PC-9 (cell line): ENCODE measurements at regions not wholly inside any gene's neighbourhood (a gene's known extent, or its start where the extent isn't known, plus 50 kb on each side); places are given as distances from the start of the nearest gene placed in this dataset.

Experiments used
- EZH2 ChIP-seq: fragments of 200-600 bp; sonication (generic); IDR thresholded peaks from 2 replicates; pipeline ENCODE4 v1.8.0; 2017; ENCODE audit warnings: antibody characterized with exemption, low read depth
- TF ChIP-seq, protein P1 (sequence below): fragments of 200-600 bp; sonication (generic); conservative IDR thresholded peaks from 2 replicates; pipeline ENCODE4 v1.6.1; 2017; ENCODE audit warnings: mixed run types, antibody characterized with exemption, mild to moderate bottlenecking, moderate library complexity

DNA sequence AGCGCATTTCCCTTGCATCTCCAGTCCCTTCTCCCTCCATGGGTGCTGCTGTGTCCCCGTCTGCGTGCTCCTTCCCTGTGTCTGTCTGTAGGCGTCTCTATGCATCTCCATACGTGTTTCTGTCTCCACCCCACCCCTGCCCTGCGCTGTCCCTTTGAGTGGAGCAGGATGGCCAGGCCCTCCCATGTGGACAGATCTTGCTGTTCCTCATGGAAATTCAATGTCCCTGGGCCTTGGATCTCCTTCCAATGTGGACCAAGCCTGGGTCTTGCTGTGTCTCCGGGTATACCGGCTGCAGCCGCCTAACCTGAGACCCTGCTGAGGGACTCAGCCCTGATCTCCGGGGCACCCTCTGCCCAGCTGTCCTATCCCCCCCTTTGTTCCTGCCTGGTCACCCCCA is 172.7 kb downstream of the BMP7 start:
- TF ChIP-seq, protein P1, sequence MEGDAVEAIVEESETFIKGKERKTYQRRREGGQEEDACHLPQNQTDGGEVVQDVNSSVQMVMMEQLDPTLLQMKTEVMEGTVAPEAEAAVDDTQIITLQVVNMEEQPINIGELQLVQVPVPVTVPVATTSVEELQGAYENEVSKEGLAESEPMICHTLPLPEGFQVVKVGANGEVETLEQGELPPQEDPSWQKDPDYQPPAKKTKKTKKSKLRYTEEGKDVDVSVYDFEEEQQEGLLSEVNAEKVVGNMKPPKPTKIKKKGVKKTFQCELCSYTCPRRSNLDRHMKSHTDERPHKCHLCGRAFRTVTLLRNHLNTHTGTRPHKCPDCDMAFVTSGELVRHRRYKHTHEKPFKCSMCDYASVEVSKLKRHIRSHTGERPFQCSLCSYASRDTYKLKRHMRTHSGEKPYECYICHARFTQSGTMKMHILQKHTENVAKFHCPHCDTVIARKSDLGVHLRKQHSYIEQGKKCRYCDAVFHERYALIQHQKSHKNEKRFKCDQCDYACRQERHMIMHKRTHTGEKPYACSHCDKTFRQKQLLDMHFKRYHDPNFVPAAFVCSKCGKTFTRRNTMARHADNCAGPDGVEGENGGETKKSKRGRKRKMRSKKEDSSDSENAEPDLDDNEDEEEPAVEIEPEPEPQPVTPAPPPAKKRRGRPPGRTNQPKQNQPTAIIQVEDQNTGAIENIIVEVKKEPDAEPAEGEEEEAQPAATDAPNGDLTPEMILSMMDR = no peak
- TF ChIP-seq EZH2 = no peak
